MM.1S (cell line): ENCODE measurements at regions not wholly inside any gene's neighbourhood (a gene's known extent, or its start where the extent isn't known, plus 50 kb on each side); places are given as distances from the start of the nearest gene placed in this dataset.

Experiments used
- CTCF ChIP-seq: fragments of 300-600 bp; sonication (generic); IDR thresholded peaks from 2 replicates; pipeline ENCODE4 v1.5.1; 2016; ENCODE audit warnings: antibody characterized with exemption, low read length, mixed read lengths
- EZH2 ChIP-seq: fragments of 300-600 bp; sonication (generic); optimal IDR thresholded peaks from 2 replicates; pipeline ENCODE3; 2017; ENCODE audit warnings: low read depth, mild to moderate bottlenecking, antibody characterized with exemption, low read length, mixed read lengths

DNA sequence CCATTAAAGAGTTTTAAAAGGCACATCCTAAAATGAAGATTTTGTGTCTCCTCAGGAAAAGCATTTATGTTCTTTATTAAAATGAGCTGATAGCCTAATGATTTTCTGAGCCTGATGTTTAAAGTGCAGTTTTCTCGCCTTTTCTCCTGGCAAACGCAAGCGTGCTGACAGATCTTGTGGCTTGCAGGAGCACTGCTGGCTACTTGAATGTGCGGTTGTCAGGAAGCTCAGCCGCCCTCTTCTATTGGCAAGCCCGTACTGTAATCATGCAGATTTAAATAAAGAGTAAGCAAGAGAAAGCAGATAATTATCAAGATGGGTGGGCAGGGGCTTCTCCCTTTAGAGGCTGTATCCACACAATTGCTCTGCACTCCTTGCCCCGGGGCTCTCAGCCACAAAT, 139.5 kb upstream of the SPHKAP start:
- TF ChIP-seq CTCF (no peak), EZH2 (no peak)
